B cell (primary cell): ENCODE measurements at regions not wholly inside any gene's neighbourhood (a gene's known extent, or its start where the extent isn't known, plus 50 kb on each side); places are given as distances from the start of the nearest gene placed in this dataset.

Experiments
- EZH2 ChIP-seq: IDR thresholded peaks from 2 replicates; pipeline ENCODE4 v1.6.1; 2012; ENCODE audit warnings: borderline replicate concordance, low read depth, mild to moderate bottlenecking, moderate library complexity, low read length; ENCODE audit not compliant: insufficient read depth, poor library complexity, severe bottlenecking
- TF ChIP-seq, protein P1 (sequence below): fragments of 200-600 bp; IDR thresholded peaks from one replicate; pipeline ENCODE4 v1.8.0; 2022; ENCODE audit warnings: antibody characterized with exemption, mild to moderate bottlenecking

DNA sequence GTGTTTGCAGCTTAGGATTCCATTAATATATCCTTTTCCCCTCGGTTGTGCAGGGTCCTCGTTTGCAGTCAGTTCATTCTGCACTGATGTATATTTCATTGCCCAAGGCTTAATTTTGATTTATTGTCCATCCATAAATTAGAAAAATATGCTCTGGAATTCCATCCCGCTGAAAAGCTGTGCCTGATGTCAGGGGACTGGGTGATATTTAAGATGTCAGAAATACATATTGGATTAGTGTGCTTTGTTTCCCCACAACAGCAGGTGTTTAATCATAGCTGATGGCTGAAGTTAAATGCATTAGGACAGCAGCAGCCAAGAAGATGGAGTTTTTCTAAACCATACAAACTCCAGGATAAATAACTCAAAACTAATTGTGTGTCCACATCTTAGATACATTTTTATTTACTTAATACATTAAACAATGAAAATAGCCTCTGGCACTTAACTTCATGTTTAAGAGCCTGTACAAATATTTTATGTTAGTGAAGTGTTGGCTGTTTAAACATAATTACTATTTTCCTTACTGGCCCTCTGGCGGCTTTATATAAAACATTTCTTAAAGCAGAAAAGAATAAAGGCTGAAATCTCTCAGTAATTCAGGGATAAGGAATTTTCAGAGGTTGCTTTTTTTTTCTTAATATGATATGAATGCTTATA is 170.4 kb upstream of the TBCA start:
- TF ChIP-seq, protein P1, sequence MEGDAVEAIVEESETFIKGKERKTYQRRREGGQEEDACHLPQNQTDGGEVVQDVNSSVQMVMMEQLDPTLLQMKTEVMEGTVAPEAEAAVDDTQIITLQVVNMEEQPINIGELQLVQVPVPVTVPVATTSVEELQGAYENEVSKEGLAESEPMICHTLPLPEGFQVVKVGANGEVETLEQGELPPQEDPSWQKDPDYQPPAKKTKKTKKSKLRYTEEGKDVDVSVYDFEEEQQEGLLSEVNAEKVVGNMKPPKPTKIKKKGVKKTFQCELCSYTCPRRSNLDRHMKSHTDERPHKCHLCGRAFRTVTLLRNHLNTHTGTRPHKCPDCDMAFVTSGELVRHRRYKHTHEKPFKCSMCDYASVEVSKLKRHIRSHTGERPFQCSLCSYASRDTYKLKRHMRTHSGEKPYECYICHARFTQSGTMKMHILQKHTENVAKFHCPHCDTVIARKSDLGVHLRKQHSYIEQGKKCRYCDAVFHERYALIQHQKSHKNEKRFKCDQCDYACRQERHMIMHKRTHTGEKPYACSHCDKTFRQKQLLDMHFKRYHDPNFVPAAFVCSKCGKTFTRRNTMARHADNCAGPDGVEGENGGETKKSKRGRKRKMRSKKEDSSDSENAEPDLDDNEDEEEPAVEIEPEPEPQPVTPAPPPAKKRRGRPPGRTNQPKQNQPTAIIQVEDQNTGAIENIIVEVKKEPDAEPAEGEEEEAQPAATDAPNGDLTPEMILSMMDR = no peak
- no peak for TF ChIP-seq EZH2
